Thymus (tissue), 11 donors: ENCODE measurements at regions not wholly inside any gene's neighbourhood (a gene's known extent, or its start where the extent isn't known, plus 50 kb on each side); places are given as distances from the start of the nearest gene placed in this dataset.

Source experiments
- DNase-seq, 9 donors: peaks; one replicate each; pipeline ENCODE4 v3.0.0-alpha.2; 2013; ENCODE audit warnings: low spot score in 9 of 9, low read depth in 6 of 9, missing footprints in 1 of 9
- H3K27ac ChIP-seq, 2 donors: one replicate each; pipeline ENCODE4 v1.5.1; 2013; ENCODE audit warnings: control low read depth in 1 of 2, low read depth in 1 of 2, low read length in 1 of 2, mild to moderate bottlenecking in 1 of 2, moderate library complexity in 1 of 2
- H3K27me3 ChIP-seq, 2 donors: one replicate each; pipeline ENCODE4 v1.5.1; 2013; ENCODE audit warnings: low read length in 1 of 2; ENCODE audit not compliant: control insufficient read depth in 2 of 2, insufficient read depth in 1 of 2
- H3K36me3 ChIP-seq, 2 donors: one replicate each; pipeline ENCODE4 v1.5.1; 2013; ENCODE audit warnings: low read length in 1 of 2, mild to moderate bottlenecking in 1 of 2, moderate library complexity in 1 of 2; ENCODE audit not compliant: control insufficient read depth in 2 of 2, insufficient read depth in 2 of 2
- H3K4me1 ChIP-seq, 2 donors: one replicate each; pipeline ENCODE4 v1.5.1; 2013; ENCODE audit warnings: low read length in 2 of 2; ENCODE audit not compliant: control insufficient read depth in 2 of 2, insufficient read depth in 2 of 2
- H3K4me3 ChIP-seq, 2 donors: one replicate each; pipeline ENCODE4 v1.5.1; 2013; ENCODE audit warnings: low read length in 2 of 2, control low read depth in 1 of 2, mild to moderate bottlenecking in 1 of 2
- H3K9me3 ChIP-seq, 2 donors: one replicate each; pipeline ENCODE4 v1.5.1; 2013; ENCODE audit warnings: low read length in 1 of 2, mild to moderate bottlenecking in 1 of 2; ENCODE audit not compliant: control insufficient read depth in 2 of 2, insufficient read depth in 1 of 2
- WGBS: extraction: QIAGEN DNeasy Blood & Tissue Kit; methylation state at CpG from one replicate; pipeline ENCODE4 v1.1.7; 2013; 5-methylcytosine and 5-hydroxymethylcytosine counted together
- donor health status: healthy.

- Histone ChIP-seq H3K4me3 (no peak overlapping the region), H3K27ac (no peak overlapping the region), H3K27me3 (no peaks in the 10 kb centered on the region), H3K4me1 (no peaks in the 10 kb centered on the region), H3K36me3 (no peaks in the 10 kb centered on the region), H3K9me3 (no peaks in the 10 kb centered on the region)
- no peak for DNase-seq
- 95% methylated on average over 6 of the region's 6 CpGs for WGBS
These were observed 609.0 kb upstream of the LRATD1 start for GRCh38 chr2:14023558-14023957.

- no peaks in the 10 kb centered on the region for H3K4me1 ChIP-seq
- H3K4me3 ChIP-seq: no peak overlapping the region
- no peak for DNase-seq
- no peaks in the 10 kb centered on the region for H3K27me3 ChIP-seq
- WGBS: 90% methylated on average over 2 of the region's 2 CpGs
- H3K27ac ChIP-seq: no peak overlapping the region
- H3K9me3 ChIP-seq: no peaks in the 10 kb centered on the region
- no peaks in the 10 kb centered on the region for H3K36me3 ChIP-seq
These were observed 593.4 kb upstream of the LRATD1 start for GRCh38 chr2:14039134-14039533.

GRCh38 chr2:14047491-14047890 is 585.0 kb upstream of the LRATD1 start:
- Histone ChIP-seq H3K27me3 (no peaks in the 10 kb centered on the region), H3K36me3 (no peaks in the 10 kb centered on the region), H3K9me3 (no peaks in the 10 kb centered on the region), H3K27ac (no peak overlapping the region), H3K4me1 (no peaks in the 10 kb centered on the region), H3K4me3 (no peak overlapping the region)
- WGBS: 93% methylated on average over 2 of the region's 2 CpGs
- DNase-seq: no peak

- no peak for DNase-seq
- Histone ChIP-seq H3K27me3 (no peaks in the 10 kb centered on the region), H3K4me3 (no peak overlapping the region)
These were observed 581.1 kb upstream of the LRATD1 start for GRCh38 chr2:14051401-14051800.

GRCh38 chr2:14053105-14053504 is 579.4 kb upstream of the LRATD1 start:
- Histone ChIP-seq H3K36me3 (no peaks in the 10 kb centered on the region), H3K27ac (no peak overlapping the region), H3K9me3 (no peaks in the 10 kb centered on the region), H3K27me3 (no peaks in the 10 kb centered on the region), H3K4me1 (no peaks in the 10 kb centered on the region), H3K4me3 (no peak overlapping the region)
- DNase-seq: no peak
- WGBS: 93% methylated on average over 4 of the region's 4 CpGs

More at GRCh38 chr2:14051401-14051800, 581.1 kb upstream of the LRATD1 start:
- Histone ChIP-seq H3K9me3 (no peaks in the 10 kb centered on the region), H3K36me3 (no peaks in the 10 kb centered on the region), H3K27ac (no peak overlapping the region), H3K4me1 (no peaks in the 10 kb centered on the region)
- WGBS: 84% methylated on average over 2 of the region's 2 CpGs

- H3K27ac ChIP-seq: no peak overlapping the region
- H3K4me1 ChIP-seq: no peaks in the 10 kb centered on the region
- no peaks in the 10 kb centered on the region for H3K27me3 ChIP-seq
- H3K9me3 ChIP-seq: no peaks in the 10 kb centered on the region
- H3K36me3 ChIP-seq: no peaks in the 10 kb centered on the region
- 75% methylated on average over 2 of the region's 2 CpGs for WGBS
- DNase-seq: no peak
- H3K4me3 ChIP-seq: no peak overlapping the region
These were observed 568.2 kb upstream of the LRATD1 start for GRCh38 chr2:14064346-14064745.

GRCh38 chr2:14072338-14072737 is 560.2 kb upstream of the LRATD1 start:
- Histone ChIP-seq H3K27ac (no peak overlapping the region), H3K27me3 (no peaks in the 10 kb centered on the region), H3K4me1 (no peaks in the 10 kb centered on the region), H3K36me3 (no peaks in the 10 kb centered on the region), H3K4me3 (no peak overlapping the region), H3K9me3 (no peaks in the 10 kb centered on the region)
- no peak for DNase-seq
- 74% methylated on average over 1 of the region's 1 CpG for WGBS

- Histone ChIP-seq H3K9me3 (no peaks in the 10 kb centered on the region), H3K4me1 (no peaks in the 10 kb centered on the region), H3K27ac (no peak overlapping the region), H3K36me3 (no peaks in the 10 kb centered on the region), H3K27me3 (no peaks in the 10 kb centered on the region), H3K4me3 (no peak overlapping the region)
- WGBS: 43% methylated on average over 1 of the region's 1 CpG
- DNase-seq: no peak
These were observed 557.8 kb upstream of the LRATD1 start for GRCh38 chr2:14074691-14075090.

- Histone ChIP-seq H3K9me3 (peaks cover 2 to 10% of the 10 kb centered on the region in 2 donors), H3K27me3 (no peaks in the 10 kb centered on the region), H3K27ac (no peak overlapping the region), H3K4me1 (no peaks in the 10 kb centered on the region), H3K36me3 (no peaks in the 10 kb centered on the region), H3K4me3 (no peak overlapping the region)
- WGBS: 69% methylated on average over 3 of the region's 3 CpGs
- DNase-seq: no peak
These were observed 552.9 kb upstream of the LRATD1 start for GRCh38 chr2:14079576-14079975.

GRCh38 chr2:14081521-14081920 is 551.0 kb upstream of the LRATD1 start:
- H3K9me3 ChIP-seq: peaks cover 2 to 10% of the 10 kb centered on the region in 2 donors
- no peaks in the 10 kb centered on the region for H3K4me1 ChIP-seq
- no peak for DNase-seq
- WGBS: 100% methylated on average over 1 of the region's 1 CpG
- no peak overlapping the region for H3K27ac ChIP-seq
- no peak overlapping the region for H3K4me3 ChIP-seq
- no peaks in the 10 kb centered on the region for H3K27me3 ChIP-seq
- no peaks in the 10 kb centered on the region for H3K36me3 ChIP-seq
